HepG2 (cell line): ENCODE measurements at regions not wholly inside any gene's neighbourhood (a gene's known extent, or its start where the extent isn't known, plus 50 kb on each side); places are given as distances from the start of the nearest gene placed in this dataset.

Experiments used
- ATAC-seq: fragments of 200-7000 bp; cut with Tn5 transposase; 3 replicates; pipeline ENCODE4 v1.9.1; 2020; ENCODE audit warnings: mild to moderate bottlenecking, moderate library complexity
- BruUV-seq: library from RNA; stranded (reverse); fragments of 400-500 nt; replicated peaks from 2 replicates; lab custom pipeline; 2021; lab: Mats Ljungman, UMichigan
- CTCF ChIA-PET: fragments of 300-600 bp; formaldehyde crosslinking; extraction: SDS; loops from one replicate; lab custom pipeline; 2021; ENCODE audit warnings: low total read pairs, inconsistent platforms, low intra/inter-chr PET ratio; lab: Yijun Ruan, JAX
- POLR2A ChIA-PET: fragments of 350-600 bp; sonication (Branson Sonifier 250); formaldehyde crosslinking; loops from one replicate; lab custom pipeline; 2020; ENCODE audit warnings: antibody characterized with exemption, inconsistent platforms; lab: Yijun Ruan, JAX
- DNase-seq: peaks from one replicate; pipeline ENCODE4 v3.0.0-alpha.2; 2015; ENCODE audit warnings: low spot score
- FAIRE-seq: peaks from 3 replicates; lab custom pipeline; 2011; peaks lifted over from hg19 to GRCh38; lab: Jason Lieb, UNC
- H2AFZ ChIP-seq: one replicate; pipeline ENCODE4 v1.6.1; 2011; ENCODE audit warnings: low read length, inconsistent platforms
- H3K27ac ChIP-seq: fragments of 300-600 bp; 3 replicates; pipeline ENCODE4 v1.8.0; 2011; ENCODE audit warnings: mixed run types, mild to moderate bottlenecking, mixed read lengths, low read length, inconsistent platforms; ENCODE audit not compliant: insufficient read depth; ENCODE audit errors: extremely low read length
- H3K27me3 ChIP-seq, 2 experiments: fragments of 200-600 bp in 1 of 2; 2 replicates in 1 of 2; 3 replicates in 1 of 2; pipeline versions ENCODE4 v1.6.0 to v1.8.0; 2011; ENCODE audit warnings: low read length in 2 of 2, mild to moderate bottlenecking in 2 of 2, moderate library complexity in 2 of 2, inconsistent platforms in 1 of 2; ENCODE audit not compliant: insufficient read depth in 2 of 2, control insufficient read depth in 1 of 2
- H3K36me3 ChIP-seq, 2 experiments: fragments of 200-600 bp in 1 of 2; replicated peaks in 1 of 2; 2 replicates in 1 of 2; 3 replicates in 1 of 2; pipeline versions ENCODE4 v1.5.1 to v1.8.0; 2011; ENCODE audit warnings: low read length in 2 of 2, inconsistent platforms in 1 of 2; ENCODE audit not compliant: insufficient read depth in 2 of 2, control insufficient read depth in 1 of 2
- H3K4me1 ChIP-seq: 2 replicates; pipeline ENCODE4 v1.5.1; 2012; ENCODE audit warnings: low read length, inconsistent platforms; ENCODE audit not compliant: insufficient read depth
- H3K4me2 ChIP-seq: 2 replicates; pipeline ENCODE4 v1.6.0; 2011; ENCODE audit warnings: low read depth, low read length, inconsistent platforms
- H3K4me3 ChIP-seq, 3 experiments: fragments of 200-600 bp in 1 of 3; sonication (generic), shearing (Covaris generic) in 1 of 3; replicated peaks in 1 of 3; 2 replicates each; pipeline ENCODE4 v1.5.1; 2011 to 2016; ENCODE audit warnings: low read length in 3 of 3, inconsistent platforms in 2 of 3, low read depth in 2 of 3, mild to moderate bottlenecking in 2 of 3, control low read depth in 1 of 3, mixed read lengths in 1 of 3; ENCODE audit not compliant: insufficient read depth in 1 of 3
- H3K79me2 ChIP-seq: one replicate; pipeline ENCODE4 v1.6.1; 2011; ENCODE audit warnings: low read length, inconsistent platforms; ENCODE audit not compliant: insufficient read depth
- H3K9ac ChIP-seq: 2 replicates; pipeline ENCODE4 v1.6.0; 2011; ENCODE audit warnings: mild to moderate bottlenecking, low read depth, low read length, inconsistent platforms; ENCODE audit not compliant: insufficient read depth
- H3K9me3 ChIP-seq: 2 replicates; pipeline ENCODE4 v1.5.1; 2012; ENCODE audit warnings: mild to moderate bottlenecking, low read length
- H4K20me1 ChIP-seq: 2 replicates; pipeline ENCODE4 v1.6.0; 2011; ENCODE audit warnings: inconsistent platforms, mild to moderate bottlenecking, low read length, moderate library complexity; ENCODE audit not compliant: insufficient read depth
- BCLAF1 ChIP-seq: fragments of 450-650 bp; IDR thresholded peaks from 2 replicates; pipeline ENCODE4 v1.6.1; 2017; ENCODE audit warnings: mild to moderate bottlenecking
- HNF4G ChIP-seq, 2 experiments: sonication (generic) in 1 of 2; formaldehyde crosslinking in 1 of 2; IDR thresholded peaks; 2 replicates each; pipeline versions ENCODE4 v1.4.0 to v1.6.1; 2011 to 2020; ENCODE audit warnings: borderline replicate concordance in 2 of 2, low read depth in 2 of 2, mild to moderate bottlenecking in 2 of 2, low read length in 1 of 2, missing genetic modification reagents in 1 of 2, moderate library complexity in 1 of 2
- PBX3 ChIP-seq: sonication (generic); formaldehyde crosslinking; IDR thresholded peaks from 2 replicates; pipeline ENCODE4 v1.8.1; 2023; ENCODE audit warnings: missing genetic modification reagents, inconsistent platforms, borderline replicate concordance
- ZNF142 ChIP-seq: sonication (generic); formaldehyde crosslinking; IDR thresholded peaks from 2 replicates; pipeline ENCODE4 v1.4.0; 2020; ENCODE audit warnings: missing genetic modification reagents
- ZNF598 ChIP-seq: sonication (generic); formaldehyde crosslinking; IDR thresholded peaks from 2 replicates; pipeline ENCODE4 v1.5.1; 2020; ENCODE audit warnings: mild to moderate bottlenecking, missing genetic modification reagents, borderline replicate concordance
- ZNF879 ChIP-seq: sonication (generic); formaldehyde crosslinking; IDR thresholded peaks from 2 replicates; pipeline ENCODE4 v1.8.1; 2023; ENCODE audit warnings: missing genetic modification reagents
- WGBS: methylation state at CpG from one replicate; pipeline ENCODE4 v1.1.6; 2017; ENCODE audit warnings: low lambda C conversion rate; 5-methylcytosine and 5-hydroxymethylcytosine counted together
- in situ Hi-C: cut with HindIII; loops from 2 replicates; pipeline ENCODE4 v1.10.0; 2017; ENCODE audit warnings: low pct_unique_long_range_greater_than_20kb; ENCODE audit not compliant: extremely low pct_ligation_motif_present
- intact Hi-C: fragments of 100-400 bp; cut with micrococcal nuclease; formaldehyde crosslinking; loops from one replicate; pipeline ENCODE4 v1.10.0; 2022; ENCODE audit not compliant: unreplicated experiment
- TF ChIP-seq, protein P1 (sequence below): sonication (generic); formaldehyde crosslinking; IDR thresholded peaks from 2 replicates; pipeline ENCODE4 v1.5.0; 2020; ENCODE audit warnings: mild to moderate bottlenecking, low read depth, missing genetic modification reagents, borderline replicate concordance

DNA sequence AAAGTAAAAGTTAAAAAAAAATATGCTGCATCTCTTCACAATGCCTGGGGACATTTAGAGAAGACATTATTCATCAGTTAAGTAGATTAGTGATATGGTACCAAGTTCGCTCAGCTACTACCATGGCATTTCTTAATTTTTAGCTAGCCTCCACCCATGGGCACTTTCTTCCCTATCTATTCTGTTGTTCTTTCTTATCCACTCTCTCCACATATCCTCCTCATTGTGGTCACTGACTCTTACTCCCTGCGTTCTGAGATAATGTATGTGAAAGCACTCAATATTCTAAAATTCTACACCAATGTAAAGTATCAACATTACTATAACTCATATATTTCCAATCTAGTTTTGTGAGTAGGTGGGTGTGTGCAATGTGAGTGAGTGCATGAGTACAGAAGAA lies 609.7 kb upstream of the DAB2 start:
- Histone ChIP-seq H4K20me1 (no peaks in the 10 kb centered on the region), H3K9ac (no peak overlapping the region), H2AFZ (no peak overlapping the region), H3K4me3 (no peak overlapping the region), H3K9me3 (peaks cover 6% of the 10 kb centered on the region; the same call in 1 of the 2 replicates), H3K27me3 (no peaks in the 10 kb centered on the region), H3K36me3 (no peaks in the 10 kb centered on the region), H3K4me1 (no peaks in the 10 kb centered on the region), H3K27ac (no peak overlapping the region), H3K79me2 (no peaks in the 10 kb centered on the region), H3K4me2 (no peak overlapping the region)
- TF ChIP-seq BCLAF1 (no peak), HNF4G (IDR thresholded peaks at IDR 0.05; ENCODE audit: borderline replicate concordance, low read depth, low read length) (no peak), HNF4G (CRISPR knock-in tag; IDR thresholded peaks at IDR 0.05; ENCODE audit: borderline replicate concordance, low read depth) (no peak), ZNF598 (no peak), PBX3 (CRISPR knock-in tag) (no peak), ZNF879 (CRISPR knock-in tag) (no peak), ZNF142 (CRISPR knock-in tag) (no peak)
- TF ChIP-seq, protein P1, sequence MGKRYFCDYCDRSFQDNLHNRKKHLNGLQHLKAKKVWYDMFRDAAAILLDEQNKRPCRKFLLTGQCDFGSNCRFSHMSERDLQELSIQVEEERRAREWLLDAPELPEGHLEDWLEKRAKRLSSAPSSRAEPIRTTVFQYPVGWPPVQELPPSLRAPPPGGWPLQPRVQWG (CRISPR knock-in tag): no peak
- POLR2A ChIA-PET: no interaction called here
- 13% methylated on average over 2 of the region's 2 CpGs for WGBS
- no TSS peak for BruUV-seq
- ATAC-seq (no peak), DNase-seq (no peak), FAIRE-seq (no peak)
- in situ Hi-C loops: no loop called here
- intact Hi-C loops: no loop called here
- CTCF ChIA-PET: no interaction called here
